ENCODE measurements at regions not wholly inside any gene's neighbourhood (a gene's known extent, or its start where the extent isn't known, plus 50 kb on each side); places are given as distances from the start of the nearest gene placed in this dataset.

DNA sequence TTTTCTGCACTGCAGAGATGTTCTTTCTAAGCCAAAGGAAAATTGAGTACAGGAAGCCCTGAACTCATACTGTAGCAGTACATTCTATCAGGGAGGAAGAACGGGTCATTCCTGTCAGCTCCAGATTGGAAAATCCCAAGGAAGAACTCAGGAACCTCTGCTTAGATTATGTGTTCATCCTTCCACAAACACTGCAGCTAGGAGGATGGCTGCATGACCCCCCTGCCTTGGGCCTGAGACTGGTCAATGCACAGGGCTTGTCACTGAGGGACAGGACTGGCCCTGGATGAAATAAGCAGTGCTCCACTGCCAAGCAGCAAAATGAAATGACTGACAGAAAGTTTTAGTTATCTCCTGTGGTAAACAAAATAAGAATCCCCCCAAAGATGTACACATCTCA lies 1406.8 kb upstream of the TMEM132C start:
- TF ChIP-seq, protein P1, sequence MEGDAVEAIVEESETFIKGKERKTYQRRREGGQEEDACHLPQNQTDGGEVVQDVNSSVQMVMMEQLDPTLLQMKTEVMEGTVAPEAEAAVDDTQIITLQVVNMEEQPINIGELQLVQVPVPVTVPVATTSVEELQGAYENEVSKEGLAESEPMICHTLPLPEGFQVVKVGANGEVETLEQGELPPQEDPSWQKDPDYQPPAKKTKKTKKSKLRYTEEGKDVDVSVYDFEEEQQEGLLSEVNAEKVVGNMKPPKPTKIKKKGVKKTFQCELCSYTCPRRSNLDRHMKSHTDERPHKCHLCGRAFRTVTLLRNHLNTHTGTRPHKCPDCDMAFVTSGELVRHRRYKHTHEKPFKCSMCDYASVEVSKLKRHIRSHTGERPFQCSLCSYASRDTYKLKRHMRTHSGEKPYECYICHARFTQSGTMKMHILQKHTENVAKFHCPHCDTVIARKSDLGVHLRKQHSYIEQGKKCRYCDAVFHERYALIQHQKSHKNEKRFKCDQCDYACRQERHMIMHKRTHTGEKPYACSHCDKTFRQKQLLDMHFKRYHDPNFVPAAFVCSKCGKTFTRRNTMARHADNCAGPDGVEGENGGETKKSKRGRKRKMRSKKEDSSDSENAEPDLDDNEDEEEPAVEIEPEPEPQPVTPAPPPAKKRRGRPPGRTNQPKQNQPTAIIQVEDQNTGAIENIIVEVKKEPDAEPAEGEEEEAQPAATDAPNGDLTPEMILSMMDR (IDR thresholded peaks at IDR 0.05), result no peak
- no peak for TF ChIP-seq POLR2A (IDR thresholded peaks at IDR 0.05)

Measured in adrenal gland (tissue), 5 donors.